ENCODE measurements at regions not wholly inside any gene's neighbourhood (a gene's known extent, or its start where the extent isn't known, plus 50 kb on each side); places are given as distances from the start of the nearest gene placed in this dataset.

DNA sequence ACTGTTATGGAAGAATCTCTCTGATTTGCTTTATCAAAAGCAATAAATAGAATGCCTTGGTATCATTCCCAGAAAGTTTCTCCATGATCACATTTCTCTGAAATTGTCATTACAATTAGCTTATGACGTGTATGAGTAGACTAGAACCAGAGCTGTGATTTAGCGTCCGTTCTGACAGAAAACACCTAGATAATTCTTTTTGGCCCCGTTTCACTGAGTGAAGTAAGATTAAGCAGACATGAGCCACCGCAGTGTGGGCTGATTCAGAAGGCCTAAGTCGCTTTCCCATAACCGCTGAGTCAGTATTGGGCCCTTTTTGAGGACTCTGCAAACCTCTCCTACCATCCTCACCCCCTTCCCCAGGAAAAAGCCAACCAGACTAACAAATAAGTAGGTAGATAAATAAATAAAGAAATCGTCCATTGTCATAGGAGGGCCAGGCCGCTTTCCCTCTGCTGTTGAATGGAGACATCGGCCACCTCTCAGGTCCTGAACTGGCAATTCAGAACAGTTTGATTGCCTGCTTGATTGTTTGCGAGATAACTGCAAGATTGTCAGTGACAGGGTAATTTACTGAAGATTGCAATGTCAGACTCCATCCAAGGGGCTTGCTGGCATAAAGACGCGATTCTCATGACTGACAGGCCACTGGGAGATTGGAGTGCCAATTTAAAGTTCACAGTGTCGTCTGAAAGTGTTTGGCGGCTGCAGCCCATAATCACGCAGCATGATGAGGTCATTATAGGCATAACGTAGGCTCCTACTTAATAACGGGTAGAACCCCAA lies 105.0 kb upstream of the WWC1 start:
- TF ChIP-seq, protein P1, sequence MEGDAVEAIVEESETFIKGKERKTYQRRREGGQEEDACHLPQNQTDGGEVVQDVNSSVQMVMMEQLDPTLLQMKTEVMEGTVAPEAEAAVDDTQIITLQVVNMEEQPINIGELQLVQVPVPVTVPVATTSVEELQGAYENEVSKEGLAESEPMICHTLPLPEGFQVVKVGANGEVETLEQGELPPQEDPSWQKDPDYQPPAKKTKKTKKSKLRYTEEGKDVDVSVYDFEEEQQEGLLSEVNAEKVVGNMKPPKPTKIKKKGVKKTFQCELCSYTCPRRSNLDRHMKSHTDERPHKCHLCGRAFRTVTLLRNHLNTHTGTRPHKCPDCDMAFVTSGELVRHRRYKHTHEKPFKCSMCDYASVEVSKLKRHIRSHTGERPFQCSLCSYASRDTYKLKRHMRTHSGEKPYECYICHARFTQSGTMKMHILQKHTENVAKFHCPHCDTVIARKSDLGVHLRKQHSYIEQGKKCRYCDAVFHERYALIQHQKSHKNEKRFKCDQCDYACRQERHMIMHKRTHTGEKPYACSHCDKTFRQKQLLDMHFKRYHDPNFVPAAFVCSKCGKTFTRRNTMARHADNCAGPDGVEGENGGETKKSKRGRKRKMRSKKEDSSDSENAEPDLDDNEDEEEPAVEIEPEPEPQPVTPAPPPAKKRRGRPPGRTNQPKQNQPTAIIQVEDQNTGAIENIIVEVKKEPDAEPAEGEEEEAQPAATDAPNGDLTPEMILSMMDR (IDR thresholded peaks at IDR 0.05) = no peak
- no peak for TF ChIP-seq POLR2A (IDR thresholded peaks at IDR 0.05)
